Liver (tissue), 7 donors: ENCODE measurements at regions not wholly inside any gene's neighbourhood (a gene's known extent, or its start where the extent isn't known, plus 50 kb on each side); places are given as distances from the start of the nearest gene placed in this dataset.

Experiments used
- DNase-seq: peaks from one replicate; pipeline ENCODE4 v3.0.0-alpha.2; 2017; ENCODE audit warnings: low spot score
- H3K27ac ChIP-seq, 2 donors: one replicate each; pipeline ENCODE4 v1.7.0; 2013; ENCODE audit warnings: inconsistent platforms in 2 of 2, low read length in 2 of 2, control low read depth in 1 of 2, low read depth in 1 of 2, mild to moderate bottlenecking in 1 of 2
- H3K27me3 ChIP-seq, 4 donors: one replicate each; pipeline versions ENCODE4 v1.6.1 to v1.7.0; 2013; ENCODE audit warnings: low read length in 3 of 4, inconsistent platforms in 1 of 4, mild to moderate bottlenecking in 1 of 4, moderate library complexity in 1 of 4; ENCODE audit not compliant: control insufficient read depth in 4 of 4, insufficient read depth in 4 of 4
- H3K36me3 ChIP-seq, 4 donors: one replicate each; pipeline versions ENCODE4 v1.6.1 to v1.7.0; 2013; ENCODE audit warnings: low read length in 3 of 4, mild to moderate bottlenecking in 3 of 4, low read depth in 1 of 4, moderate library complexity in 1 of 4; ENCODE audit not compliant: control insufficient read depth in 4 of 4, insufficient read depth in 3 of 4
- H3K4me1 ChIP-seq, 4 donors: one replicate each; pipeline versions ENCODE4 v1.6.1 to v1.7.0; 2013; ENCODE audit warnings: low read length in 3 of 4, mild to moderate bottlenecking in 3 of 4, moderate library complexity in 1 of 4; ENCODE audit not compliant: control insufficient read depth in 4 of 4, insufficient read depth in 4 of 4
- H3K4me3 ChIP-seq, 3 donors: one replicate each; pipeline versions ENCODE4 v1.6.1 to v1.7.0; 2013; ENCODE audit warnings: low read length in 3 of 3, control low read depth in 1 of 3, low read depth in 1 of 3, mild to moderate bottlenecking in 1 of 3
- H3K9ac ChIP-seq, 2 donors: one replicate each; pipeline ENCODE4 v1.7.0; 2013; ENCODE audit warnings: low read length in 2 of 2, mild to moderate bottlenecking in 2 of 2, moderate library complexity in 2 of 2, control low read depth in 1 of 2, low read depth in 1 of 2
- H3K9me3 ChIP-seq, 4 donors: one replicate each; pipeline versions ENCODE4 v1.6.1 to v1.7.0; 2013; ENCODE audit warnings: low read length in 3 of 4; ENCODE audit not compliant: control insufficient read depth in 4 of 4
- ATF3 ChIP-seq: IDR thresholded peaks from 2 replicates; pipeline ENCODE4 v1.6.1; 2016; ENCODE audit warnings: antibody characterized with exemption
- CTCF ChIP-seq: fragments of 150-350 bp; IDR thresholded peaks from 2 replicates; pipeline ENCODE4 v1.5.1; 2017; ENCODE audit warnings: improper control_type of control experiment, low read depth, low read length; ENCODE audit not compliant: missing input control
- EGR1 ChIP-seq, 2 donors: IDR thresholded peaks; 2 replicates each; pipeline ENCODE4 v1.6.1; 2016 to 2018; ENCODE audit warnings: antibody characterized with exemption in 2 of 2, low read depth in 2 of 2
- HNF4A ChIP-seq, 2 donors: conservative IDR thresholded peaks; 2 replicates each; pipeline ENCODE4 v1.6.1; 2016; ENCODE audit warnings: antibody characterized with exemption in 2 of 2, mild to moderate bottlenecking in 2 of 2
- HNF4G ChIP-seq: IDR thresholded peaks from 2 replicates; pipeline ENCODE4 v1.6.1; 2016; ENCODE audit warnings: antibody characterized with exemption
- JUND ChIP-seq, 2 donors: IDR thresholded peaks; 2 replicates each; pipeline ENCODE4 v1.6.1; 2016; ENCODE audit warnings: antibody characterized with exemption in 2 of 2
- RAD21 ChIP-seq, 2 donors: IDR thresholded peaks; 2 replicates each; pipeline ENCODE4 v1.6.1; 2016; ENCODE audit warnings: antibody characterized with exemption in 2 of 2, mild to moderate bottlenecking in 2 of 2
- REST ChIP-seq: IDR thresholded peaks from 2 replicates; pipeline ENCODE4 v1.6.1; 2016; ENCODE audit warnings: antibody characterized with exemption, mild to moderate bottlenecking
- RXRA ChIP-seq, 2 donors: IDR thresholded peaks; 2 replicates each; pipeline ENCODE4 v1.6.1; 2017 to 2018; ENCODE audit warnings: antibody characterized with exemption in 2 of 2, mild to moderate bottlenecking in 1 of 2
- TAF1 ChIP-seq: conservative IDR thresholded peaks from 2 replicates; pipeline ENCODE4 v1.6.1; 2016; ENCODE audit warnings: antibody characterized with exemption, mild to moderate bottlenecking
- YY1 ChIP-seq: IDR thresholded peaks from 2 replicates; pipeline ENCODE4 v1.6.1; 2016; ENCODE audit warnings: antibody characterized with exemption, mild to moderate bottlenecking
- TF ChIP-seq, protein P1 (sequence below): IDR thresholded peaks from 2 replicates; pipeline ENCODE4 v1.6.1; 2016; ENCODE audit warnings: antibody characterized with exemption
- TF ChIP-seq, protein P2 (sequence below): IDR thresholded peaks from 2 replicates; pipeline ENCODE4 v1.6.1; 2016; ENCODE audit warnings: antibody characterized with exemption
- donor health status: healthy.
- donor health status: healthy.
- donor health status: healthy.
- donor health status: healthy.

GRCh38 chr5:145280214-145280613 lies 554.9 kb downstream of the PRELID2 start (continued):
- TF ChIP-seq REST, result no peak

- Histone ChIP-seq H3K9me3 (no peaks in the 10 kb centered on the region), H3K27me3 (no peaks in the 10 kb centered on the region), H3K9ac (no peak overlapping the region), H3K4me1 (no peaks in the 10 kb centered on the region), H3K27ac (no peak overlapping the region), H3K36me3 (no peaks in the 10 kb centered on the region), H3K4me3 (no peak overlapping the region)
- DNase-seq, result no peak
- TF ChIP-seq CTCF (no peak), YY1 (no peak), HNF4G (no peak), REST (no peak), HNF4A (conservative IDR thresholded peaks at IDR 0.05) (no peak), RAD21 (IDR thresholded peaks at IDR 0.05) (no peak), JUND (IDR thresholded peaks at IDR 0.05) (no peak), TAF1 (no peak), EGR1 (IDR thresholded peaks at IDR 0.05; ENCODE audit: low read depth in 2 of 2) (no peak), ATF3 (no peak), RXRA (IDR thresholded peaks at IDR 0.05) (no peak)
- TF ChIP-seq, protein P1, sequence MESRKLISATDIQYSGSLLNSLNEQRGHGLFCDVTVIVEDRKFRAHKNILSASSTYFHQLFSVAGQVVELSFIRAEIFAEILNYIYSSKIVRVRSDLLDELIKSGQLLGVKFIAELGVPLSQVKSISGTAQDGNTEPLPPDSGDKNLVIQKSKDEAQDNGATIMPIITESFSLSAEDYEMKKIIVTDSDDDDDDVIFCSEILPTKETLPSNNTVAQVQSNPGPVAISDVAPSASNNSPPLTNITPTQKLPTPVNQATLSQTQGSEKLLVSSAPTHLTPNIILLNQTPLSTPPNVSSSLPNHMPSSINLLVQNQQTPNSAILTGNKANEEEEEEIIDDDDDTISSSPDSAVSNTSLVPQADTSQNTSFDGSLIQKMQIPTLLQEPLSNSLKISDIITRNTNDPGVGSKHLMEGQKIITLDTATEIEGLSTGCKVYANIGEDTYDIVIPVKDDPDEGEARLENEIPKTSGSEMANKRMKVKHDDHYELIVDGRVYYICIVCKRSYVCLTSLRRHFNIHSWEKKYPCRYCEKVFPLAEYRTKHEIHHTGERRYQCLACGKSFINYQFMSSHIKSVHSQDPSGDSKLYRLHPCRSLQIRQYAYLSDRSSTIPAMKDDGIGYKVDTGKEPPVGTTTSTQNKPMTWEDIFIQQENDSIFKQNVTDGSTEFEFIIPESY, result no peak
- TF ChIP-seq, protein P2, sequence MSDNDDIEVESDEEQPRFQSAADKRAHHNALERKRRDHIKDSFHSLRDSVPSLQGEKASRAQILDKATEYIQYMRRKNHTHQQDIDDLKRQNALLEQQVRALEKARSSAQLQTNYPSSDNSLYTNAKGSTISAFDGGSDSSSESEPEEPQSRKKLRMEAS, result no peak
These were observed 574.5 kb downstream of the PRELID2 start for GRCh38 chr5:145260670-145261069.
